Gastroesophageal sphincter (tissue), 4 donors: ENCODE measurements at regions not wholly inside any gene's neighbourhood (a gene's known extent, or its start where the extent isn't known, plus 50 kb on each side); places are given as distances from the start of the nearest gene placed in this dataset.
"Not testable (repeated sequence)": the region's sequence is repeated elsewhere in the genome, so short reads cannot be mapped to it uniquely, and the experiment has no call there.

Experiments
- ATAC-seq: fragments of 150-250 bp; one replicate; pipeline ENCODE4 v1.9.1; 2016; ENCODE audit warnings: mild to moderate bottlenecking, moderate library complexity
- H3K27ac ChIP-seq, 4 donors: fragments of 200-600 bp; sonication (generic) in 3 of 4; 1 replicate in 3 of 4; 2 replicates in 1 of 4; pipeline ENCODE4 v1.5.1; 2016 to 2019
- H3K27me3 ChIP-seq: fragments of 200-600 bp; sonication (generic); one replicate; pipeline ENCODE4 v1.5.1; 2019
- H3K36me3 ChIP-seq, 2 donors: fragments of 200-600 bp; sonication (generic); one replicate each; pipeline ENCODE4 v1.5.1; 2019; ENCODE audit warnings: control low read depth in 1 of 2
- H3K4me1 ChIP-seq, 3 donors: fragments of 200-600 bp; sonication (generic); 1 replicate in 2 of 3; 2 replicates in 1 of 3; pipeline ENCODE4 v1.5.1; 2016 to 2019; ENCODE audit warnings: control low read depth in 2 of 3
- H3K4me3 ChIP-seq, 2 donors: fragments of 200-600 bp; sonication (generic); one replicate each; pipeline ENCODE4 v1.5.1; 2019; ENCODE audit warnings: mild to moderate bottlenecking in 1 of 2, moderate library complexity in 1 of 2
- H3K9me3 ChIP-seq, 3 donors: fragments of 200-600 bp; sonication (generic); one replicate each; pipeline ENCODE4 v1.5.1; 2017 to 2019; ENCODE audit warnings: control low read depth in 2 of 3
- CTCF ChIP-seq, 4 experiments: fragments of 200-600 bp in 2 of 4; fragments of 450-650 bp in 2 of 4; sonication (generic) in 1 of 4; IDR thresholded peaks; one replicate each; pipeline ENCODE4 v1.5.1; 2017 to 2019; ENCODE audit warnings: antibody characterized with exemption in 4 of 4, mild to moderate bottlenecking in 2 of 4, moderate library complexity in 2 of 4
- EP300 ChIP-seq: sonication (generic); formaldehyde crosslinking; IDR thresholded peaks from one replicate; pipeline ENCODE4 v1.6.1; 2017; ENCODE audit warnings: antibody characterized with exemption, mild to moderate bottlenecking
- POLR2A ChIP-seq, 2 donors: fragments of 450-650 bp; IDR thresholded peaks; one replicate each; pipeline ENCODE4 v1.6.1; 2017; ENCODE audit warnings: antibody characterized with exemption in 2 of 2, mild to moderate bottlenecking in 2 of 2, moderate library complexity in 1 of 2
- POLR2AphosphoS5 ChIP-seq: sonication (generic); formaldehyde crosslinking; IDR thresholded peaks from one replicate; pipeline ENCODE4 v1.6.1; 2017; ENCODE audit warnings: antibody characterized with exemption
- WGBS, 2 donors: methylation state at CpG; one replicate each; pipeline ENCODE4 v1.1.5; 2018; ENCODE audit warnings: low coverage in 1 of 2; 5-methylcytosine and 5-hydroxymethylcytosine counted together

- 54 to 60% methylated on average over 3 to 5 of the region's 6 CpGs for WGBS, 2 donors
- TF ChIP-seq EP300 = no peak
- no peak for TF ChIP-seq POLR2A (IDR thresholded peaks at IDR 0.05)
- TF ChIP-seq POLR2AphosphoS5 = no peak
- TF ChIP-seq CTCF (IDR thresholded peaks at IDR 0.05) = no peak
- Histone ChIP-seq H3K4me1 (no peaks in the 10 kb centered on the region), H3K4me3 (no peak overlapping the region), H3K9me3 (no peaks in the 10 kb centered on the region), H3K36me3 (no peaks in the 10 kb centered on the region), H3K27ac (no peak overlapping the region), H3K27me3 (peaks cover 23% of the 10 kb centered on the region)
- no peak for ATAC-seq
These were observed 417.8 kb downstream of the MIAT start for GRCh38 chr22:27075028-27075678.

GRCh38 chr22:27075891-27076290 is 418.5 kb downstream of the MIAT start:
- TF ChIP-seq POLR2AphosphoS5 (no peak), CTCF (IDR thresholded peaks at IDR 0.05) (no peak), EP300 (no peak), POLR2A (IDR thresholded peaks at IDR 0.05) (no peak)
- H3K9me3 ChIP-seq = no peaks in the 10 kb centered on the region
- ATAC-seq = no peak
- H3K36me3 ChIP-seq = no peaks in the 10 kb centered on the region
- peaks cover 16% of the 10 kb centered on the region for H3K27me3 ChIP-seq
- no peaks in the 10 kb centered on the region for H3K4me1 ChIP-seq
- no peak overlapping the region for H3K4me3 ChIP-seq
- WGBS, 2 donors = 40 to 59% methylated on average over 4 of the region's 7 CpGs
- no peak overlapping the region for H3K27ac ChIP-seq

- WGBS, 2 donors = 83 to 100% methylated on average over 2 to 3 of the region's 3 CpGs
- not testable (repeated sequence) for ATAC-seq
These were observed 420.7 kb downstream of the MIAT start for GRCh38 chr22:27078064-27078463.

GRCh38 chr22:27080036-27080578 is 422.7 kb downstream of the MIAT start:
- TF ChIP-seq EP300 (no peak), CTCF (IDR thresholded peaks at IDR 0.05) (no peak), POLR2AphosphoS5 (no peak), POLR2A (IDR thresholded peaks at IDR 0.05) (no peak)
- 90 to 100% methylated on average over 4 of the region's 8 CpGs for WGBS, 2 donors
- peaks cover 7% of the 10 kb centered on the region for H3K27me3 ChIP-seq
- H3K9me3 ChIP-seq = no peaks in the 10 kb centered on the region
- no peak for ATAC-seq
- H3K4me3 ChIP-seq = no peak overlapping the region
- H3K27ac ChIP-seq = no peak overlapping the region
- H3K4me1 ChIP-seq = peaks cover 0 to 11% (median 0%) of the 10 kb centered on the region in 3 donors
- no peaks in the 10 kb centered on the region for H3K36me3 ChIP-seq

More at GRCh38 chr22:27078064-27078463, 420.7 kb downstream of the MIAT start:
- not testable (repeated sequence) for H3K4me3 ChIP-seq, H3K27ac ChIP-seq, H3K9me3 ChIP-seq, H3K4me1 ChIP-seq, H3K36me3 ChIP-seq
- H3K27me3 ChIP-seq = peaks cover 12% of the 10 kb centered on the region

GRCh38 chr22:27080863-27081262 is 423.5 kb downstream of the MIAT start:
- peaks cover 0 to 11% (median 0%) of the 10 kb centered on the region in 3 donors for H3K4me1 ChIP-seq
- no peak for ATAC-seq
- no peak for TF ChIP-seq POLR2AphosphoS5
- TF ChIP-seq EP300 = no peak
- no peak for TF ChIP-seq CTCF (IDR thresholded peaks at IDR 0.05)
- H3K4me3 ChIP-seq = no peak overlapping the region
- no peaks in the 10 kb centered on the region for H3K9me3 ChIP-seq
- no peak overlapping the region for H3K27ac ChIP-seq
- H3K27me3 ChIP-seq = no peaks in the 10 kb centered on the region
- 42 to 61% methylated on average over 2 of the region's 2 CpGs for WGBS, 2 donors
- no peaks in the 10 kb centered on the region for H3K36me3 ChIP-seq
